ENCODE measurements at regions not wholly inside any gene's neighbourhood (a gene's known extent, or its start where the extent isn't known, plus 50 kb on each side); places are given as distances from the start of the nearest gene placed in this dataset.

- H3K9me3 ChIP-seq (ENCODE audit: low read length), result no peaks in the 10 kb centered on the region
- no peaks in the 10 kb centered on the region for H3K36me3 ChIP-seq (ENCODE audit: insufficient read depth, low read length)
- H3K27me3 ChIP-seq (ENCODE audit: insufficient read depth, low read length), result no peaks in the 10 kb centered on the region
- no peak overlapping the region for H2AFZ ChIP-seq (ENCODE audit: low read length)
- TF ChIP-seq CTCF (IDR thresholded peaks at IDR 0.05; ENCODE audit: low read length) (no peak), EZH2 (IDR thresholded peaks at IDR 0.05; ENCODE audit: borderline replicate concordance, low read length) (no peak)
- H3K4me2 ChIP-seq (ENCODE audit: low read length), result no peak overlapping the region
- H3K27ac ChIP-seq (ENCODE audit: low read depth, low read length, poor library complexity, severe bottlenecking), result no peak overlapping the region
- no peaks in the 10 kb centered on the region for H3K4me1 ChIP-seq (ENCODE audit: insufficient read depth, low read length, severe bottlenecking)
- no peaks in the 10 kb centered on the region for H3K79me2 ChIP-seq (ENCODE audit: insufficient read depth, low read length)
- H3K9me2 ChIP-seq (ENCODE audit: low read depth, low read length), result no peaks in the 10 kb centered on the region
- no peak overlapping the region for H3K9ac ChIP-seq (ENCODE audit: low read length)
- H3K4me3 ChIP-seq (ENCODE audit: low read depth, low read length, poor library complexity, severe bottlenecking), result no peak overlapping the region
- H4K20me1 ChIP-seq (ENCODE audit: insufficient read depth, low read length), result no peaks in the 10 kb centered on the region
- H3F3A ChIP-seq (ENCODE audit: insufficient read depth, low read length), result no peaks in the 10 kb centered on the region
These were observed 2761.5 kb downstream of the ARAP2 start for GRCh38 chr4:33482773-33483172.

GRCh38 chr4:33485111-33485510 lies 2759.2 kb downstream of the ARAP2 start:
- Histone ChIP-seq H3K4me2 (ENCODE audit: low read length) (no peak overlapping the region), H3K9ac (ENCODE audit: low read length) (no peak overlapping the region), H3K9me2 (ENCODE audit: low read depth, low read length) (no peaks in the 10 kb centered on the region), H3K36me3 (ENCODE audit: insufficient read depth, low read length) (no peaks in the 10 kb centered on the region), H3K27me3 (ENCODE audit: insufficient read depth, low read length) (no peaks in the 10 kb centered on the region), H4K20me1 (ENCODE audit: insufficient read depth, low read length) (no peaks in the 10 kb centered on the region), H3K9me3 (ENCODE audit: low read length) (no peaks in the 10 kb centered on the region), H3K79me2 (ENCODE audit: insufficient read depth, low read length) (no peaks in the 10 kb centered on the region), H3K4me3 (ENCODE audit: low read depth, low read length, poor library complexity, severe bottlenecking) (no peak overlapping the region), H3K27ac (ENCODE audit: low read depth, low read length, poor library complexity, severe bottlenecking) (no peak overlapping the region), H3F3A (ENCODE audit: insufficient read depth, low read length) (no peaks in the 10 kb centered on the region), H3K4me1 (ENCODE audit: insufficient read depth, low read length, severe bottlenecking) (no peaks in the 10 kb centered on the region), H2AFZ (ENCODE audit: low read length) (no peak overlapping the region)
- TF ChIP-seq EZH2 (IDR thresholded peaks at IDR 0.05; ENCODE audit: borderline replicate concordance, low read length) (no peak), CTCF (IDR thresholded peaks at IDR 0.05; ENCODE audit: low read length) (no peak)

GRCh38 chr4:33493231-33493630 lies 2751.1 kb downstream of the ARAP2 start:
- Histone ChIP-seq H3K27ac (ENCODE audit: low read depth, low read length, poor library complexity, severe bottlenecking) (no peak overlapping the region), H3K4me3 (ENCODE audit: low read depth, low read length, poor library complexity, severe bottlenecking) (no peak overlapping the region), H3K4me2 (ENCODE audit: low read length) (no peak overlapping the region), H3K36me3 (ENCODE audit: insufficient read depth, low read length) (no peaks in the 10 kb centered on the region), H3K9ac (ENCODE audit: low read length) (no peak overlapping the region), H3K9me2 (ENCODE audit: low read depth, low read length) (no peaks in the 10 kb centered on the region), H3K4me1 (ENCODE audit: insufficient read depth, low read length, severe bottlenecking) (no peaks in the 10 kb centered on the region), H3K9me3 (ENCODE audit: low read length) (no peaks in the 10 kb centered on the region), H4K20me1 (ENCODE audit: insufficient read depth, low read length) (no peaks in the 10 kb centered on the region), H3K79me2 (ENCODE audit: insufficient read depth, low read length) (no peaks in the 10 kb centered on the region), H2AFZ (ENCODE audit: low read length) (no peak overlapping the region), H3K27me3 (ENCODE audit: insufficient read depth, low read length) (no peaks in the 10 kb centered on the region), H3F3A (ENCODE audit: insufficient read depth, low read length) (no peaks in the 10 kb centered on the region)
- TF ChIP-seq EZH2 (IDR thresholded peaks at IDR 0.05; ENCODE audit: borderline replicate concordance, low read length) (no peak), CTCF (IDR thresholded peaks at IDR 0.05; ENCODE audit: low read length) (no peak)

Data from OCI-LY1 (cell line).